HEK293 (cell line): ENCODE measurements at regions not wholly inside any gene's neighbourhood (a gene's known extent, or its start where the extent isn't known, plus 50 kb on each side); places are given as distances from the start of the nearest gene placed in this dataset.
"Not testable (repeated sequence)": the region's sequence is repeated elsewhere in the genome, so short reads cannot be mapped to it uniquely, and the experiment has no call there.

ENCODE experiments used
- CTCF ChIA-PET: fragments of 350-600 bp; formaldehyde crosslinking; extraction: SDS; loops from one replicate; lab custom pipeline; 2021; ENCODE audit warnings: antibody characterized with exemption; lab: Yijun Ruan, JAX
- POLR2A ChIA-PET: fragments of 300-600 bp; formaldehyde crosslinking; extraction: SDS; loops from one replicate; lab custom pipeline; 2020; ENCODE audit warnings: antibody characterized with exemption, inconsistent platforms; lab: Yijun Ruan, JAX
- H3K27ac ChIP-seq: fragments of 200-500 bp; sonication (Bioruptor generic); 2 replicates; pipeline ENCODE4 v1.5.1; 2014; ENCODE audit warnings: low read depth, low read length, control low read depth, inconsistent platforms; ENCODE audit errors: extremely low read depth
- H3K36me3 ChIP-seq, 2 experiments: fragments of 200-500 bp in 1 of 2; sonication (Bioruptor generic) in 1 of 2; 1 replicate in 1 of 2; 2 replicates in 1 of 2; pipeline ENCODE4 v1.5.1; 2014 to 2017; ENCODE audit warnings: inconsistent platforms in 2 of 2, low read length in 2 of 2; ENCODE audit not compliant: control insufficient read depth in 2 of 2, insufficient read depth in 1 of 2
- H3K4me1 ChIP-seq: fragments of 200-500 bp; sonication (Bioruptor generic); 2 replicates; pipeline ENCODE4 v1.5.1; 2014; ENCODE audit warnings: mild to moderate bottlenecking, low read length, inconsistent platforms; ENCODE audit not compliant: control insufficient read depth, insufficient read depth
- H3K4me3 ChIP-seq: 2 replicates; pipeline ENCODE4 v1.5.1; 2011; ENCODE audit warnings: low read depth, mild to moderate bottlenecking, control low read depth, low read length, moderate library complexity
- H3K9me3 ChIP-seq: fragments of 200-500 bp; sonication (Bioruptor generic); 2 replicates; pipeline ENCODE4 v1.5.1; 2014; ENCODE audit warnings: low read depth, low read length, inconsistent platforms; ENCODE audit not compliant: control insufficient read depth, insufficient read depth
- ATF2 ChIP-seq: fragments of 450-650 bp; formaldehyde crosslinking; IDR thresholded peaks from 2 replicates; pipeline ENCODE4 v1.5.1; 2016; ENCODE audit warnings: missing biosample characterization, missing genetic modification characterization, low read depth
- BCL11B ChIP-seq: fragments of 450-650 bp; formaldehyde crosslinking; IDR thresholded peaks from 2 replicates; pipeline ENCODE4 v1.5.1; 2016; ENCODE audit warnings: low read depth, missing biosample characterization, missing genetic modification characterization
- MZF1 ChIP-seq: fragments of 450-650 bp; formaldehyde crosslinking; IDR thresholded peaks from 2 replicates; pipeline ENCODE4 v1.5.1; 2017; ENCODE audit warnings: missing biosample characterization, missing genetic modification characterization, borderline replicate concordance
- ZBTB17 ChIP-seq: fragments of 450-650 bp; formaldehyde crosslinking; IDR thresholded peaks from 2 replicates; pipeline ENCODE4 v1.5.1; 2016; ENCODE audit warnings: missing biosample characterization, missing genetic modification characterization
- ZNF221 ChIP-seq: fragments of 450-650 bp; formaldehyde crosslinking; IDR thresholded peaks from 2 replicates; pipeline ENCODE4 v1.5.1; 2017; ENCODE audit warnings: missing biosample characterization, missing genetic modification characterization, borderline replicate concordance
- ZNF223 ChIP-seq: fragments of 450-650 bp; formaldehyde crosslinking; IDR thresholded peaks from 2 replicates; pipeline ENCODE4 v1.5.1; 2016; ENCODE audit warnings: missing biosample characterization, missing genetic modification characterization
- ZNF335 ChIP-seq: fragments of 450-650 bp; formaldehyde crosslinking; conservative IDR thresholded peaks from 2 replicates; pipeline ENCODE4 v1.5.1; 2016; ENCODE audit warnings: missing biosample characterization, missing genetic modification characterization
- ZNF600 ChIP-seq: fragments of 450-650 bp; formaldehyde crosslinking; IDR thresholded peaks from 2 replicates; pipeline ENCODE4 v1.5.1; 2016; ENCODE audit warnings: missing biosample characterization, missing genetic modification characterization
- ZNF621 ChIP-seq: fragments of 450-650 bp; formaldehyde crosslinking; IDR thresholded peaks from 2 replicates; pipeline ENCODE4 v1.5.1; 2017; ENCODE audit warnings: missing biosample characterization, missing genetic modification characterization

GRCh38 chr17:26936645-26937044 lies 357.3 kb upstream of the WSB1 start:
- H3K4me1 ChIP-seq, CTCF ChIA-PET, POLR2A ChIA-PET, H3K9me3 ChIP-seq, H3K36me3 ChIP-seq, H3K4me3 ChIP-seq, H3K27ac ChIP-seq: not testable (repeated sequence)

- POLR2A ChIA-PET, H3K9me3 ChIP-seq, H3K4me1 ChIP-seq: not testable (repeated sequence)
These were observed 356.1 kb upstream of the WSB1 start for GRCh38 chr17:26937750-26938322.

DNA sequence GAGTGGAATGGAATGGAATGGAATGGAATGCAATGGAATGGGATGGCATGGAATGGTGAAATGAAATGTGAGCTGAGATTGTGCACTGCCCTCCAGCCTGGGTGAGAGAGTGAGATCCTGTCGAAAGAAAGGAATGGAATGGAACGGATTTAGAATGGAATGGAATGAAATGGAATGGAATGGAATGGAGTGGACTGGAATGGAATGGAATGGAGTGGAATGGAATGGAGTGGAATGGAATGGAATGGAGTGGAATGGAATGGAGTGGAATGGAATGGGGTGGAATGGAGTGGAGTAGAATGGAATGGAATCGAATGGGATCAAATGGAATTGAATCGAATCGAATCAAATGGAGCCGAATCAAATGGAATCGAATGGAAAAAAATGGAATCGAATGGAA lies 354.2 kb upstream of the WSB1 start:
- POLR2A ChIA-PET, CTCF ChIA-PET, H3K36me3 ChIP-seq, H3K4me3 ChIP-seq, H3K4me1 ChIP-seq, H3K27ac ChIP-seq, H3K9me3 ChIP-seq: not testable (repeated sequence)

More at GRCh38 chr17:26937750-26938322, 356.1 kb upstream of the WSB1 start:
- H3K4me3 ChIP-seq, CTCF ChIA-PET, H3K27ac ChIP-seq, H3K36me3 ChIP-seq: not testable (repeated sequence)

GRCh38 chr17:26940587-26940986 lies 353.3 kb upstream of the WSB1 start:
- POLR2A ChIA-PET, H3K36me3 ChIP-seq, CTCF ChIA-PET, H3K4me3 ChIP-seq, H3K4me1 ChIP-seq, H3K9me3 ChIP-seq, H3K27ac ChIP-seq: not testable (repeated sequence)

DNA sequence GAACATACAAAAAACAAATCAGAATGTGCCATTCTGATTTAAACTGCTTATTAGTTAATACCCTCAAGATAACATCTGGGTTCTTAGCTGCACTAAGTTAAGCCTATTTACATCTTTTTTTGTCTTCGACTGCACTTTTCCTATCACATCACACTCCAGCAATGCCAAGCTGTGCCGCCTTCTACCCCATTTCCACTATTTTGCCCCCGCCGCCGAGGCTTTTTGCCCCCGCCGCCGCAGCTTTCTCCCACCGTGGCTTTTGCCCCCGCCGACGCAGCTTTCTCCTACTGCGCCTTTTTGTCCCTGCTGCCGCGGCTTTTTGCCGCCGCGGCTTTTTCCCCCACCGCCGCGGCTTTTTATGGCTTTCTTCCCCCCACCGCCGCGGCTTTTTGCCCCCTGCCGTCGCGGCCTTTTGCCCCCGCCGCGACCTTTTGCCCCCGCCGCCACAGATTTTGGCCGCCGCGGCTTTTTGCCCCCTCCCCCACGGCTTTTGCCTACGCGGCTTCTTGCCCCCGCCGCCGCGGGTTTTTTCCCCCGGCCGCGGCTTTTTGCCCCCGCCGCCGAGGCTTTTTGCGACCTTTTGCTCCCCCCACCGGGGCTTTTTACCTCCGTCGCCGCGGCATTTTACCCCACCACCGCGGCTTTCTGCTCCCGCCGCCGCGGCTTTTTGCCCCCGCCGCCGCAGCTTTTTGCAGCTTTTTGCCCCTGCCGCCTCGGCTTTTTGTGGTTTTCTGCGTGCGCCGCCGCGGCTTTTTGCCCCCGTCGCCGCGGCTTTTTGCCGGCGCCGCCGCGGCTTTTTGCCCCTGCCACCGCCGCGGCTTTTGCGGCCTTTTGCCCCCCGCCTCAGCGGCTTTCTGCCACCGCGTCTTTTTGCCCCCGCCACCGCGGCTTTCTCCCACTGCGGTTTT lies 331.4 kb upstream of the WSB1 start:
- Histone ChIP-seq H3K27ac (no peak overlapping the region; the same call in 1 of the 2 replicates), H3K36me3 (no peaks in the 10 kb centered on the region), H3K4me3 (no peak overlapping the region), H3K9me3 (no peaks in the 10 kb centered on the region), H3K4me1 (no peaks in the 10 kb centered on the region)
- no peak for TF ChIP-seq ZBTB17
- TF ChIP-seq ZNF600 (tag by site-specific recombination): no peak
- no peak for TF ChIP-seq BCL11B (tag by site-specific recombination)
- TF ChIP-seq MZF1 (tag by site-specific recombination): no peak
- no peak for TF ChIP-seq ATF2 (tag by site-specific recombination)
- TF ChIP-seq ZNF335: no peak
- TF ChIP-seq ZNF621 (tag by site-specific recombination): no peak
- no peak for TF ChIP-seq ZNF223 (tag by site-specific recombination)
- TF ChIP-seq ZNF221 (tag by site-specific recombination): no peak
- CTCF ChIA-PET: no interaction called here
- POLR2A ChIA-PET: no interaction called here
